K562 (cell line): ENCODE measurements at regions not wholly inside any gene's neighbourhood (a gene's known extent, or its start where the extent isn't known, plus 50 kb on each side); places are given as distances from the start of the nearest gene placed in this dataset.

ENCODE experiments used
- ADNP ChIP-seq: fragments of 200-800 bp; sonication (Bioruptor generic); IDR thresholded peaks from 2 replicates; pipeline ENCODE4 v1.6.1; 2016; ENCODE audit warnings: missing genetic modification characterization, missing compliant biosample characterization
- BCL6 ChIP-seq: fragments of 250-450 bp; sonication (Bioruptor Pico); IDR thresholded peaks from 2 replicates; pipeline ENCODE4 v1.4.0; 2020
- CTBP1 ChIP-seq: fragments of 450-650 bp; IDR thresholded peaks from 2 replicates; pipeline ENCODE4 v1.6.1; 2016; ENCODE audit warnings: borderline replicate concordance
- FOXA1 ChIP-seq: fragments of 450-650 bp; IDR thresholded peaks from 2 replicates; pipeline ENCODE4 v1.6.1; 2016; ENCODE audit warnings: mild to moderate bottlenecking, borderline replicate concordance
- KLF16 ChIP-seq: IDR thresholded peaks from 2 replicates; pipeline ENCODE4 v1.6.1; 2016; ENCODE audit warnings: antibody characterized with exemption
- MTA3 ChIP-seq: fragments of 450-650 bp; formaldehyde crosslinking; IDR thresholded peaks from 2 replicates; pipeline ENCODE4 v1.6.1; 2017; ENCODE audit warnings: mild to moderate bottlenecking, borderline replicate concordance
- SREBF1 ChIP-seq: fragments of 150-350 bp; IDR thresholded peaks from 2 replicates; pipeline ENCODE4 v1.6.1; 2014; ENCODE audit warnings: antibody characterized with exemption, low read depth, low read length, borderline replicate concordance
- SRSF9 ChIP-seq: fragments of 200-400 bp; formaldehyde crosslinking; IDR thresholded peaks from 2 replicates; pipeline ENCODE4 v1.6.1; 2017; ENCODE audit warnings: low read depth, low read length, borderline replicate concordance
- TF ChIP-seq, protein P1 (sequence below): sonication (generic); formaldehyde crosslinking; IDR thresholded peaks from 2 replicates; pipeline ENCODE4 v1.9.0; 2022; ENCODE audit warnings: mild to moderate bottlenecking, missing genetic modification reagents
- TF ChIP-seq, protein P2 (sequence below), 3 experiments: IDR thresholded peaks in 2 of 3; conservative IDR thresholded peaks in 1 of 3; 2 replicates each; pipeline ENCODE4 v1.5.1; 2011 to 2012; ENCODE audit warnings: low read length in 3 of 3, mild to moderate bottlenecking in 3 of 3, control low read depth in 2 of 3, improper control_type of control experiment in 1 of 3, inconsistent platforms in 1 of 3, low read depth in 1 of 3, mixed read lengths in 1 of 3, moderate library complexity in 1 of 3; ENCODE audit not compliant: insufficient read depth in 2 of 3
- TF ChIP-seq, protein P3 (sequence below): fragments of 150-350 bp; conservative IDR thresholded peaks from 2 replicates; pipeline ENCODE4 v1.6.1; 2014; ENCODE audit warnings: low read length
- TF ChIP-seq, protein P4 (sequence below): sonication (generic); formaldehyde crosslinking; IDR thresholded peaks from 2 replicates; pipeline ENCODE4 v1.5.0; 2020; ENCODE audit warnings: missing genetic modification reagents
- TF ChIP-seq, protein P5 (sequence below): fragments of 250-450 bp; sonication (Bioruptor Pico); IDR thresholded peaks from 2 replicates; pipeline ENCODE4 v1.4.0; 2020
- TF ChIP-seq, protein P6 (sequence below): sonication (generic); formaldehyde crosslinking; IDR thresholded peaks from 2 replicates; pipeline ENCODE4 v1.8.1; 2022; ENCODE audit warnings: missing genetic modification reagents

DNA sequence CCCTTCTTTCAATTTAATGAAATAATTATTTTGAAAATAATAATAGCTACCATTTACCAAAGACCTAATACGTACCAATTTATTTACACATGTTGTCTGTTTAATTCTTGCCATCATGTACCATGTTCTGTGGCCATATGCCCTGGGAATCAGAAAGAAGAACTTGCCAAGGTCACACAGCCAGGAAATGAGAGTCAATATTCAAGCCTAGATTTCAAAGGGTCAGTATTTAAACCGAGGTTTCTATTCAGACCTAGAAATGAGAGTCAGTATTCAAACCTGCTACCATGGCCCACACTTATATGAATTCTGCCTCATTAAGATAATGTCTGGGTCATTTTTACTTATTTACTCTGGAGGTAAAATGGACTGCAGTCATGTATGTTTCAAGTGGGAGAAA is 103.6 kb upstream of the TBL1XR1 start:
- TF ChIP-seq, protein P1, sequence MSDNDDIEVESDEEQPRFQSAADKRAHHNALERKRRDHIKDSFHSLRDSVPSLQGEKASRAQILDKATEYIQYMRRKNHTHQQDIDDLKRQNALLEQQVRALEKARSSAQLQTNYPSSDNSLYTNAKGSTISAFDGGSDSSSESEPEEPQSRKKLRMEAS (CRISPR knock-in tag), result no peak
- TF ChIP-seq BCL6 (no peak), MTA3 (no peak), SRSF9 (no peak), SREBF1 (no peak), FOXA1 (no peak), ADNP (tag) (no peak), CTBP1 (no peak), KLF16 (no peak)
- TF ChIP-seq, protein P2, sequence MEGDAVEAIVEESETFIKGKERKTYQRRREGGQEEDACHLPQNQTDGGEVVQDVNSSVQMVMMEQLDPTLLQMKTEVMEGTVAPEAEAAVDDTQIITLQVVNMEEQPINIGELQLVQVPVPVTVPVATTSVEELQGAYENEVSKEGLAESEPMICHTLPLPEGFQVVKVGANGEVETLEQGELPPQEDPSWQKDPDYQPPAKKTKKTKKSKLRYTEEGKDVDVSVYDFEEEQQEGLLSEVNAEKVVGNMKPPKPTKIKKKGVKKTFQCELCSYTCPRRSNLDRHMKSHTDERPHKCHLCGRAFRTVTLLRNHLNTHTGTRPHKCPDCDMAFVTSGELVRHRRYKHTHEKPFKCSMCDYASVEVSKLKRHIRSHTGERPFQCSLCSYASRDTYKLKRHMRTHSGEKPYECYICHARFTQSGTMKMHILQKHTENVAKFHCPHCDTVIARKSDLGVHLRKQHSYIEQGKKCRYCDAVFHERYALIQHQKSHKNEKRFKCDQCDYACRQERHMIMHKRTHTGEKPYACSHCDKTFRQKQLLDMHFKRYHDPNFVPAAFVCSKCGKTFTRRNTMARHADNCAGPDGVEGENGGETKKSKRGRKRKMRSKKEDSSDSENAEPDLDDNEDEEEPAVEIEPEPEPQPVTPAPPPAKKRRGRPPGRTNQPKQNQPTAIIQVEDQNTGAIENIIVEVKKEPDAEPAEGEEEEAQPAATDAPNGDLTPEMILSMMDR (IDR thresholded peaks at IDR 0.05 in 2 of 3, conservative IDR thresholded peaks at IDR 0.05 in 1 of 3; ENCODE audit: insufficient read depth in 2 of 3, low read depth in 1 of 3, low read length in 3 of 3), result no peak
- TF ChIP-seq, protein P3, sequence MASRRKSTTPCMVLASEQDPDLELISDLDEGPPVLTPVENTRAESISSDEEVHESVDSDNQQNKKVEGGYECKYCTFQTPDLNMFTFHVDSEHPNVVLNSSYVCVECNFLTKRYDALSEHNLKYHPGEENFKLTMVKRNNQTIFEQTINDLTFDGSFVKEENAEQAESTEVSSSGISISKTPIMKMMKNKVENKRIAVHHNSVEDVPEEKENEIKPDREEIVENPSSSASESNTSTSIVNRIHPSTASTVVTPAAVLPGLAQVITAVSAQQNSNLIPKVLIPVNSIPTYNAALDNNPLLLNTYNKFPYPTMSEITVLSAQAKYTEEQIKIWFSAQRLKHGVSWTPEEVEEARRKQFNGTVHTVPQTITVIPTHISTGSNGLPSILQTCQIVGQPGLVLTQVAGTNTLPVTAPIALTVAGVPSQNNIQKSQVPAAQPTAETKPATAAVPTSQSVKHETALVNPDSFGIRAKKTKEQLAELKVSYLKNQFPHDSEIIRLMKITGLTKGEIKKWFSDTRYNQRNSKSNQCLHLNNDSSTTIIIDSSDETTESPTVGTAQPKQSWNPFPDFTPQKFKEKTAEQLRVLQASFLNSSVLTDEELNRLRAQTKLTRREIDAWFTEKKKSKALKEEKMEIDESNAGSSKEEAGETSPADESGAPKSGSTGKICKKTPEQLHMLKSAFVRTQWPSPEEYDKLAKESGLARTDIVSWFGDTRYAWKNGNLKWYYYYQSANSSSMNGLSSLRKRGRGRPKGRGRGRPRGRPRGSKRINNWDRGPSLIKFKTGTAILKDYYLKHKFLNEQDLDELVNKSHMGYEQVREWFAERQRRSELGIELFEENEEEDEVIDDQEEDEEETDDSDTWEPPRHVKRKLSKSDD, result no peak
- TF ChIP-seq, protein P4, sequence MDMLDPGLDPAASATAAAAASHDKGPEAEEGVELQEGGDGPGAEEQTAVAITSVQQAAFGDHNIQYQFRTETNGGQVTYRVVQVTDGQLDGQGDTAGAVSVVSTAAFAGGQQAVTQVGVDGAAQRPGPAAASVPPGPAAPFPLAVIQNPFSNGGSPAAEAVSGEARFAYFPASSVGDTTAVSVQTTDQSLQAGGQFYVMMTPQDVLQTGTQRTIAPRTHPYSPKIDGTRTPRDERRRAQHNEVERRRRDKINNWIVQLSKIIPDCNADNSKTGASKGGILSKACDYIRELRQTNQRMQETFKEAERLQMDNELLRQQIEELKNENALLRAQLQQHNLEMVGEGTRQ (CRISPR knock-in tag), result no peak
- TF ChIP-seq, protein P5, sequence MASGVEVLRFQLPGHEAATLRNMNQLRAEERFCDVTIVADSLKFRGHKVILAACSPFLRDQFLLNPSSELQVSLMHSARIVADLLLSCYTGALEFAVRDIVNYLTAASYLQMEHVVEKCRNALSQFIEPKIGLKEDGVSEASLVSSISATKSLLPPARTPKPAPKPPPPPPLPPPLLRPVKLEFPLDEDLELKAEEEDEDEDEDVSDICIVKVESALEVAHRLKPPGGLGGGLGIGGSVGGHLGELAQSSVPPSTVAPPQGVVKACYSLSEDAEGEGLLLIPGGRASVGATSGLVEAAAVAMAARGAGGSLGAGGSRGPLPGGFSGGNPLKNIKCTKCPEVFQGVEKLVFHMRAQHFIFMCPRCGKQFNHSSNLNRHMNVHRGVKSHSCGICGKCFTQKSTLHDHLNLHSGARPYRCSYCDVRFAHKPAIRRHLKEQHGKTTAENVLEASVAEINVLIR, result no peak
- TF ChIP-seq, protein P6, sequence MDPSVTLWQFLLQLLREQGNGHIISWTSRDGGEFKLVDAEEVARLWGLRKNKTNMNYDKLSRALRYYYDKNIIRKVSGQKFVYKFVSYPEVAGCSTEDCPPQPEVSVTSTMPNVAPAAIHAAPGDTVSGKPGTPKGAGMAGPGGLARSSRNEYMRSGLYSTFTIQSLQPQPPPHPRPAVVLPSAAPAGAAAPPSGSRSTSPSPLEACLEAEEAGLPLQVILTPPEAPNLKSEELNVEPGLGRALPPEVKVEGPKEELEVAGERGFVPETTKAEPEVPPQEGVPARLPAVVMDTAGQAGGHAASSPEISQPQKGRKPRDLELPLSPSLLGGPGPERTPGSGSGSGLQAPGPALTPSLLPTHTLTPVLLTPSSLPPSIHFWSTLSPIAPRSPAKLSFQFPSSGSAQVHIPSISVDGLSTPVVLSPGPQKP, result no peak
